ENCODE measurements at regions not wholly inside any gene's neighbourhood (a gene's known extent, or its start where the extent isn't known, plus 50 kb on each side); places are given as distances from the start of the nearest gene placed in this dataset.
"Not testable (repeated sequence)": the region's sequence is repeated elsewhere in the genome, so short reads cannot be mapped to it uniquely, and the experiment has no call there.

GRCh38 chr7:80008039-80008438 lies 126.6 kb upstream of the GNAI1 start:
- H3K4me3 ChIP-seq (ENCODE audit: control insufficient read depth, low read depth, low read length) = no peak overlapping the region
- TF ChIP-seq, protein P1, sequence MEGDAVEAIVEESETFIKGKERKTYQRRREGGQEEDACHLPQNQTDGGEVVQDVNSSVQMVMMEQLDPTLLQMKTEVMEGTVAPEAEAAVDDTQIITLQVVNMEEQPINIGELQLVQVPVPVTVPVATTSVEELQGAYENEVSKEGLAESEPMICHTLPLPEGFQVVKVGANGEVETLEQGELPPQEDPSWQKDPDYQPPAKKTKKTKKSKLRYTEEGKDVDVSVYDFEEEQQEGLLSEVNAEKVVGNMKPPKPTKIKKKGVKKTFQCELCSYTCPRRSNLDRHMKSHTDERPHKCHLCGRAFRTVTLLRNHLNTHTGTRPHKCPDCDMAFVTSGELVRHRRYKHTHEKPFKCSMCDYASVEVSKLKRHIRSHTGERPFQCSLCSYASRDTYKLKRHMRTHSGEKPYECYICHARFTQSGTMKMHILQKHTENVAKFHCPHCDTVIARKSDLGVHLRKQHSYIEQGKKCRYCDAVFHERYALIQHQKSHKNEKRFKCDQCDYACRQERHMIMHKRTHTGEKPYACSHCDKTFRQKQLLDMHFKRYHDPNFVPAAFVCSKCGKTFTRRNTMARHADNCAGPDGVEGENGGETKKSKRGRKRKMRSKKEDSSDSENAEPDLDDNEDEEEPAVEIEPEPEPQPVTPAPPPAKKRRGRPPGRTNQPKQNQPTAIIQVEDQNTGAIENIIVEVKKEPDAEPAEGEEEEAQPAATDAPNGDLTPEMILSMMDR (IDR thresholded peaks at IDR 0.05; ENCODE audit: control insufficient read depth, insufficient read depth, low read depth, low read length, missing control alignments) = no peak
- no peak for DNase-seq (ENCODE audit: low read depth)

DNA sequence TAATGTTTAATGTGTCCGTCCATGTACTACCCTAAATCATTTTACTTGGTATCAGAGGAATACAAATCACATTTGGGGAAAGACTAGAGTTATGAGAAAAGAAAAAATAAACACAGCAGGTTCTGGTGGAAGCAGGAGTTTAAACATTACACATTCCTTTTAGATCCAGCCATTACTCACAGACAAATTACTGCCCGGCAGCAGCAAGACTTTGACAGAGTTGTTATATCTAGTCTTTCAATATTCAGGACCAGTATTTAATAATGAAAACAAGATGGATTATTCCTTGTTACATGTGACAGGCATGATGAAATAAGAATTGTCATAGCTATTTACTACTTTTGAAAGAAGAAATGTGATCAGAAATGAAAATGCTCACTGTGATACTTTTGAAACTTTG lies 131.8 kb upstream of the GNAI1 start:
- no peak for DNase-seq (ENCODE audit: low read depth)
- TF ChIP-seq, protein P1 (IDR thresholded peaks at IDR 0.05; ENCODE audit: control insufficient read depth, insufficient read depth, low read depth, low read length, missing control alignments) = no peak
- H3K4me3 ChIP-seq (ENCODE audit: control insufficient read depth, low read depth, low read length) = no peak overlapping the region

GRCh38 chr7:79998363-79998762 lies 136.3 kb upstream of the GNAI1 start:
- no peak overlapping the region for H3K4me3 ChIP-seq (ENCODE audit: control insufficient read depth, low read depth, low read length)
- no peak for DNase-seq (ENCODE audit: low read depth)
- TF ChIP-seq, protein P1 (IDR thresholded peaks at IDR 0.05; ENCODE audit: control insufficient read depth, insufficient read depth, low read depth, low read length, missing control alignments) = no peak

GRCh38 chr7:79997345-79997744 lies 137.3 kb upstream of the GNAI1 start:
- DNase-seq (ENCODE audit: low read depth) = no peak
- TF ChIP-seq, protein P1 (IDR thresholded peaks at IDR 0.05; ENCODE audit: control insufficient read depth, insufficient read depth, low read depth, low read length, missing control alignments) = no peak
- H3K4me3 ChIP-seq (ENCODE audit: control insufficient read depth, low read depth, low read length) = no peak overlapping the region

DNA sequence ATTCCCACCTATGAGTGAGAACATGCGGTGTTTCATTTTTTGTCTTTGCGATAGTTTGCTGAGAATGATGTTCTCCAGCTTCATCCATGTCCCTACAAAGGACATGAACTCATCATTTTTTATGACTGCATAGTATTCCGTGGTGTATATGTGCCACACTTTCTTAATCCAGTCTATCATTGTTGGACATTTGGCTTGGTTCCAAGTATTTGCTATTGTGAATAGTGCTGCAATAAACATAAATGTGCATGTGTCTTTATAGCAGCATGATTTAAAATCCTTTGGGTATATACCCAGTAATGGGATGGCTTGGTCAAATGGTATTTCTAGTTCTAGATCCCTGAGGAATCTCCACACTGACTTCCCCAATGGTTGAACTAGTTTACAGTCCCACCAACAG lies 138.9 kb upstream of the GNAI1 start:
- H3K4me3 ChIP-seq (ENCODE audit: control insufficient read depth, low read depth, low read length); DNase-seq (ENCODE audit: low read depth): not testable (repeated sequence)

DNA sequence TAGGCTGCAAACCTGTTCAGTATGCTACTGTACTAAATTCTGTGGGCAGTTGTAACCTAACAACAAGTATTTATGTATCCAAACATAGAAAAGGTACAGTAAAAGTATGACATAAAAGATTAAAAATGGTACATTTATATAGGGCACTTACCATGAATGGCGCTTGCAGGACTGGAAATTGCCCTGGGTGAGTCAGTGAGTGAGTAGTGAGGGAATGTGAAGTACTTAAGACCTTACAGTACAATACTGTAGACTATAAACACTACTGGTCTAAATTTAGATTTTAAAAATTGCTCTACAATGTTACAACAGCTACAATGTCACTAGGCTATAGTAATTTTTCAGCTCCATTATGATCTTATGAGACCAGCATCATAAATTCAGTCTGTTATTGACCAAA lies 146.0 kb upstream of the GNAI1 start:
- TF ChIP-seq, protein P1 (IDR thresholded peaks at IDR 0.05; ENCODE audit: control insufficient read depth, insufficient read depth, low read depth, low read length, missing control alignments) = no peak
- no peak overlapping the region for H3K4me3 ChIP-seq (ENCODE audit: control insufficient read depth, low read depth, low read length)
- DNase-seq (ENCODE audit: low read depth) = no peak

DNA sequence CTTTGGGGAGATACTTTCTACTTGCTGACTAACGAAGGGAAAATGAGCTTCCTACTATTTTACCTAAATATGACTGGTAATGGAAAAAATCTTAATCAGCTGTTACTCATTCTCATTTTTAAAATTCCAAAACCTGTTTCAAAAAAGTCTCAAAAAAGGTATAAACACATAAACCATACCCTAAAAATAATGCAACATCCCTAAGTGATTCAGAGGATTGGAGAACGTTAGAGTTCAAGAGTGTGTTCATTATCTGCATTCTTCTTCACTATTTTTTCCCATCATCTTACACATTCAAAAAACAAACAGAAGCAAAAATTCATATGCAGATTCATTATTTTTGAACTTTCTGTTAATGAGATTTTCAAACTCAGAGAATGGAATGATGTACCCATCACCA lies 150.4 kb upstream of the GNAI1 start:
- TF ChIP-seq, protein P1 (IDR thresholded peaks at IDR 0.05; ENCODE audit: control insufficient read depth, insufficient read depth, low read depth, low read length, missing control alignments) = no peak
- no peak for DNase-seq (ENCODE audit: low read depth)
- H3K4me3 ChIP-seq (ENCODE audit: control insufficient read depth, low read depth, low read length) = no peak overlapping the region

Data from AG09309 (cell line).